ENCODE measurements at regions not wholly inside any gene's neighbourhood (a gene's known extent, or its start where the extent isn't known, plus 50 kb on each side); places are given as distances from the start of the nearest gene placed in this dataset.

GRCh38 chr7:76122516-76123239, 74.8 kb downstream of the MDH2 start:
- no peak for TF ChIP-seq CTCF (IDR thresholded peaks at IDR 0.05)
- no peak for TF ChIP-seq POLR2A (IDR thresholded peaks at IDR 0.05)
- TF ChIP-seq POLR2AphosphoS5 (IDR thresholded peaks at IDR 0.05) = no peak
